Mesenchymal stem cell (in vitro differentiated cells and primary cell): ENCODE measurements at regions not wholly inside any gene's neighbourhood (a gene's known extent, or its start where the extent isn't known, plus 50 kb on each side); places are given as distances from the start of the nearest gene placed in this dataset.

Source experiments
- DNase-seq: peaks from one replicate; pipeline ENCODE4 v3.0.0-alpha.2; 2013
- H2AFZ ChIP-seq: one replicate; pipeline ENCODE4 v1.6.1; 2013; ENCODE audit warnings: low read depth, mild to moderate bottlenecking, control low read depth, inconsistent platforms, low read length, moderate library complexity
- H2AK5ac ChIP-seq: 2 replicates; pipeline ENCODE4 v1.6.1; 2013; ENCODE audit warnings: low read length, moderate library complexity, mild to moderate bottlenecking, inconsistent platforms; ENCODE audit not compliant: severe bottlenecking
- H2BK120ac ChIP-seq: one replicate; pipeline ENCODE4 v1.6.1; 2013; ENCODE audit warnings: low read depth, mild to moderate bottlenecking, inconsistent platforms, low read length, moderate library complexity
- H2BK12ac ChIP-seq, 2 experiments: one replicate each; pipeline ENCODE4 v1.6.1; 2013; ENCODE audit warnings: inconsistent platforms in 2 of 2, low read length in 2 of 2, mild to moderate bottlenecking in 2 of 2, moderate library complexity in 2 of 2, control low read depth in 1 of 2
- H2BK15ac ChIP-seq: one replicate; pipeline ENCODE4 v1.6.1; 2013; ENCODE audit warnings: mild to moderate bottlenecking, low read depth, inconsistent platforms; ENCODE audit not compliant: poor library complexity, severe bottlenecking
- H2BK5ac ChIP-seq: 2 replicates; pipeline ENCODE4 v1.6.1; 2013; ENCODE audit warnings: low read depth, mild to moderate bottlenecking, low read length, control low read depth, inconsistent platforms; ENCODE audit not compliant: poor library complexity, severe bottlenecking
- H3K14ac ChIP-seq, 2 experiments: one replicate each; pipeline ENCODE4 v1.6.1; 2013; ENCODE audit warnings: inconsistent platforms in 2 of 2, low read length in 2 of 2, control low read depth in 1 of 2, mild to moderate bottlenecking in 1 of 2, moderate library complexity in 1 of 2
- H3K18ac ChIP-seq, 2 experiments: one replicate each; pipeline ENCODE4 v1.6.1; 2013; ENCODE audit warnings: inconsistent platforms in 2 of 2, low read length in 2 of 2, control low read depth in 1 of 2, low read depth in 1 of 2, mild to moderate bottlenecking in 1 of 2
- H3K23ac ChIP-seq, 2 experiments: one replicate each; pipeline ENCODE4 v1.6.1; 2013; ENCODE audit warnings: inconsistent platforms in 2 of 2, low read length in 2 of 2, mild to moderate bottlenecking in 2 of 2, moderate library complexity in 2 of 2, control low read depth in 1 of 2
- H3K27ac ChIP-seq: 2 replicates; pipeline ENCODE4 v1.5.1; 2013; ENCODE audit warnings: mild to moderate bottlenecking, moderate library complexity, low read length, control low read depth, inconsistent platforms; ENCODE audit not compliant: poor library complexity, severe bottlenecking
- H3K27me3 ChIP-seq, 2 experiments: 2 replicates each; pipeline versions ENCODE4 v1.6.1 to v1.7.0; 2013; ENCODE audit warnings: low read length in 2 of 2, mild to moderate bottlenecking in 2 of 2, moderate library complexity in 2 of 2, control low read depth in 1 of 2, inconsistent platforms in 1 of 2; ENCODE audit not compliant: control insufficient read depth in 1 of 2, insufficient read depth in 1 of 2
- H3K36me3 ChIP-seq, 2 experiments: 2 replicates each; pipeline versions ENCODE4 v1.6.1 to v1.7.0; 2013; ENCODE audit warnings: low read length in 2 of 2, control low read depth in 1 of 2, inconsistent platforms in 1 of 2, low read depth in 1 of 2, mild to moderate bottlenecking in 1 of 2; ENCODE audit not compliant: insufficient read depth in 2 of 2, control insufficient read depth in 1 of 2
- H3K4ac ChIP-seq, 2 experiments: one replicate each; pipeline ENCODE4 v1.6.1; 2013; ENCODE audit warnings: inconsistent platforms in 2 of 2, low read length in 2 of 2, mild to moderate bottlenecking in 2 of 2, moderate library complexity in 2 of 2, control low read depth in 1 of 2, low read depth in 1 of 2
- H3K4me1 ChIP-seq: 2 replicates; pipeline ENCODE4 v1.6.1; 2013; ENCODE audit warnings: low read depth, low read length, control low read depth; ENCODE audit not compliant: control insufficient read depth, insufficient read depth
- H3K4me2 ChIP-seq: 2 replicates; pipeline ENCODE4 v1.6.1; 2013; ENCODE audit warnings: low read length, mild to moderate bottlenecking, inconsistent platforms; ENCODE audit not compliant: poor library complexity, severe bottlenecking
- H3K4me3 ChIP-seq, 2 experiments: 2 replicates each; pipeline versions ENCODE4 v1.5.1 to v1.7.0; 2013; ENCODE audit warnings: low read length in 2 of 2, mild to moderate bottlenecking in 2 of 2, control low read depth in 1 of 2, low read depth in 1 of 2; ENCODE audit not compliant: insufficient read depth in 1 of 2
- H3K79me1 ChIP-seq: replicated peaks from 2 replicates; pipeline ENCODE4 v1.6.1; 2013; ENCODE audit warnings: mild to moderate bottlenecking, control low read depth, low read length, inconsistent platforms; ENCODE audit not compliant: poor library complexity, severe bottlenecking
- H3K9ac ChIP-seq: 2 replicates; pipeline ENCODE4 v1.7.0; 2013; ENCODE audit warnings: mild to moderate bottlenecking, low read length, moderate library complexity
- H3K9me3 ChIP-seq: 2 replicates; pipeline ENCODE4 v1.7.0; 2013; ENCODE audit warnings: mild to moderate bottlenecking, low read length; ENCODE audit not compliant: control insufficient read depth
- H4K8ac ChIP-seq: one replicate; pipeline ENCODE4 v1.6.1; 2013; ENCODE audit warnings: inconsistent platforms, mild to moderate bottlenecking, low read length, moderate library complexity
- H4K91ac ChIP-seq: one replicate; pipeline ENCODE4 v1.6.1; 2013; ENCODE audit warnings: mild to moderate bottlenecking, low read length, inconsistent platforms
- WGBS: methylation state at CpG from one replicate; pipeline ENCODE4 v1.1.7; 2013; ENCODE audit warnings: mixed read lengths; 5-methylcytosine and 5-hydroxymethylcytosine counted together

DNA sequence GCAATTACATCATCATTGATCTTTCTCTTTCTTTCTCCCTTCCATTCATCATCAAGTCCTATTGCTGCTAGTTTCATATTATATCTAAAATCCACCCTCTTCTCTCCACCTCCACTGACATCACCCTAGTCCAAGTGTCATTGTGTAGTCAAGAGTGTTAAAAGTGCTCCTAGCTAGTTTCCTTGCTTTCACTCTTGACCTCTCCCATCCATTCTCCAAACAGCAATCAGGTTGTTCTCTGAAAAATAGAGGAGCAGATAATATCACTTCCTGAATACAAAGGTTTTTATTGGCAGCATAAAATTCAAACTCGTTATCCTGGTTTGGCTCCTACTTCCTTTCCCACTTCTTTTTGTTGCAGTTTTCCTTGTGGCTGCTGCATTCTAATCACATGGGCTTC, 61.6 kb upstream of the PHF14 start:
- Histone ChIP-seq H3K23ac (no peak overlapping the region), H2BK15ac (no peak overlapping the region), H2AFZ (no peak overlapping the region), H4K91ac (no peak overlapping the region), H3K27me3 (no peaks in the 10 kb centered on the region), H3K14ac (no peak overlapping the region), H4K8ac (no peak overlapping the region), H3K18ac (no peak overlapping the region), H3K4me3 (no peak overlapping the region), H2BK12ac (no peak overlapping the region), H3K27ac (no peak overlapping the region), H3K79me1 (no peaks in the 10 kb centered on the region), H3K36me3 (no peaks in the 10 kb centered on the region), H2AK5ac (no peak overlapping the region), H2BK120ac (no peak overlapping the region), H2BK5ac (no peak overlapping the region), H3K9ac (no peak overlapping the region), H3K9me3 (peaks cover 14% of the 10 kb centered on the region), H3K4me2 (no peak overlapping the region), H3K4me1 (no peaks in the 10 kb centered on the region), H3K4ac (no peak overlapping the region)
- WGBS: 93% methylated on average over 1 of the region's 1 CpG
- DNase-seq: no peak

DNA sequence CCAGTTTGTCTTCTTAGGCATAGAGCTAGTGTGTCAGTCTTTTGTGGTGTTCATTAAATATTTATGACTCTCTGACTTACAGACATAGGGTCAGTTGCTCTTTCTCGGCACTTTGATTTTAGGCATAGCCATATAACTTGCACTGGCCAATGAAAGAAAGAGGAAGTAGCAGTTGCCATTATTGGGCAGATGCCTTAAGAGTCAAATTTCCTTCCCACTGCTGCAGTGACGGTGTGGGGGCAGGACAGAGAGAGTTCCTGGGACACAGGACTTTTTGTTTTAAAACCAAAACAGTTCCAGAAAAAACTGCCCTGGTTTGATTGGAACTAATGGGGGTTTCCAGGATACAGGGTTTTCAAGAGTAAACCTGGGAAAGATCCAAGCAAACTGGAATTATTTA, 60.2 kb upstream of the PHF14 start:
- H3K9ac ChIP-seq: no peak overlapping the region
- DNase-seq: no peak
- no peak overlapping the region for H2BK15ac ChIP-seq
- no peaks in the 10 kb centered on the region for H3K79me1 ChIP-seq
- peaks cover 14% of the 10 kb centered on the region for H3K9me3 ChIP-seq
- no peak overlapping the region for H2BK12ac ChIP-seq
- H3K4me2 ChIP-seq: no peak overlapping the region
- H2BK5ac ChIP-seq: no peak overlapping the region
- no peaks in the 10 kb centered on the region for H3K4me1 ChIP-seq
- H2AK5ac ChIP-seq: no peak overlapping the region
- H3K23ac ChIP-seq: no peak overlapping the region
- H2AFZ ChIP-seq: no peak overlapping the region
- no peak overlapping the region for H3K4me3 ChIP-seq
- H3K27me3 ChIP-seq: no peaks in the 10 kb centered on the region
- H3K27ac ChIP-seq: no peak overlapping the region
- no peak overlapping the region for H3K18ac ChIP-seq
- no peaks in the 10 kb centered on the region for H3K36me3 ChIP-seq
- no peak overlapping the region for H3K4ac ChIP-seq
- no peak overlapping the region for H4K8ac ChIP-seq
- H2BK120ac ChIP-seq: no peak overlapping the region
- WGBS: 63% methylated on average over 2 of the region's 2 CpGs
- no peak overlapping the region for H3K14ac ChIP-seq
- H4K91ac ChIP-seq: no peak overlapping the region

DNA sequence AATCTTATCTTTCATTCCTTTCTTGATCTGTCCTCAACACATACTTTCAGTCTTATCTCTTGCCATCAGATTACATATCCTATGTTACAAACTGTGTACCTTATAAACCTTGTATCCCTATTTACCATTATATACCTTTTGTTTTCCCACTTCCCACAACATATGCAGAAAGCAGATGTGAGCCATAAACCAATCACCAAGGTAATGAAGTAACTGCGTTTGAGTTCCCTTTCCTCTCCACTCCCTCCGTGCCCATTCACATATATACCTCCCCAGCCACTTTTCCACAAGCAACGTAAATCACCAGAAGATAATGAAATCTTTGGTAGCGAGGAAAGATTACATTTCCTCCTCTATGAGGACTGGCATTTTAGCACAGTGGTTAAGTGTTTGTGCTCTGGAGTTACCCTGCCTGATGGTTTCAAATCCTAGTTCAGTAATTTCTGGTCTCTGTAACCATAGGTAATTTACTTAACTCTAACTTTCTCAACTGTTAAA, 55.5 kb upstream of the PHF14 start:
- H3K14ac ChIP-seq: no peak overlapping the region
- H3K9ac ChIP-seq: no peak overlapping the region
- H3K9me3 ChIP-seq: no peaks in the 10 kb centered on the region
- H2BK120ac ChIP-seq: no peak overlapping the region
- H3K18ac ChIP-seq: no peak overlapping the region
- no peak overlapping the region for H2BK15ac ChIP-seq
- H3K23ac ChIP-seq: no peak overlapping the region
- H3K4ac ChIP-seq: no peak overlapping the region
- no peak overlapping the region for H2AFZ ChIP-seq
- no peak overlapping the region for H4K8ac ChIP-seq
- DNase-seq: no peak
- no peak overlapping the region for H2BK5ac ChIP-seq
- no peaks in the 10 kb centered on the region for H3K4me1 ChIP-seq
- no peak overlapping the region for H3K4me2 ChIP-seq
- no peaks in the 10 kb centered on the region for H3K79me1 ChIP-seq
- H3K36me3 ChIP-seq: no peaks in the 10 kb centered on the region
- 58% methylated on average over 2 of the region's 4 CpGs for WGBS
- H3K27ac ChIP-seq: no peak overlapping the region
- H2AK5ac ChIP-seq: no peak overlapping the region
- H4K91ac ChIP-seq: no peak overlapping the region
- H3K27me3 ChIP-seq: no peaks in the 10 kb centered on the region
- no peak overlapping the region for H3K4me3 ChIP-seq
- no peak overlapping the region for H2BK12ac ChIP-seq

DNA sequence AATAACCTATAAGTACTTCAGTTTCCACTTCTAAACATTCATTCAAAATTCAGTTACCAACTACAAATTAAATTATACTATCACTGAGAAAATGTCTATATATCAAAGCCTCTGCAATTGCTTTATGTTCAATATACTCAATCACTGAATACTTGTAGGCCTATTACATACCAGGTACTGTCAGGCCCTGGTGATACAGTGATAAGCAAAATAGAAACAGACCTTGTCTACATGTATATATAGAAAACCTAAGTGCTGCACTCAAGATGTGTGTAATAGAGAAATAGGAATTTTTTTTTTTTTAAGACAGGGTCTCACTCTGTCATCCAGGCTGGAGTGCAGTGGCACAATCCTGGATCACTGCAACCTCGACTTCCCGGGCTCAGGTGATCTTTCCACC, 53.7 kb upstream of the PHF14 start:
- no peak overlapping the region for H2BK5ac ChIP-seq
- H2BK15ac ChIP-seq: no peak overlapping the region
- no peak for DNase-seq
- H3K9me3 ChIP-seq: no peaks in the 10 kb centered on the region
- no peak overlapping the region for H3K23ac ChIP-seq
- no peak overlapping the region for H3K4ac ChIP-seq
- H3K36me3 ChIP-seq: no peaks in the 10 kb centered on the region
- no peak overlapping the region for H2BK120ac ChIP-seq
- no peak overlapping the region for H3K4me2 ChIP-seq
- H2AFZ ChIP-seq: no peak overlapping the region
- no peak overlapping the region for H3K18ac ChIP-seq
- no peak overlapping the region for H3K4me3 ChIP-seq
- H3K9ac ChIP-seq: no peak overlapping the region
- H2BK12ac ChIP-seq: no peak overlapping the region
- H3K14ac ChIP-seq: no peak overlapping the region
- H3K79me1 ChIP-seq: no peaks in the 10 kb centered on the region
- H3K4me1 ChIP-seq: no peaks in the 10 kb centered on the region
- H4K91ac ChIP-seq: no peak overlapping the region
- no peak overlapping the region for H3K27ac ChIP-seq
- no peak overlapping the region for H4K8ac ChIP-seq
- no peak overlapping the region for H2AK5ac ChIP-seq
- 100% methylated on average over 2 of the region's 2 CpGs for WGBS
- no peaks in the 10 kb centered on the region for H3K27me3 ChIP-seq
